Retinal pigment epithelial cell (primary cell): ENCODE measurements at regions not wholly inside any gene's neighbourhood (a gene's known extent, or its start where the extent isn't known, plus 50 kb on each side); places are given as distances from the start of the nearest gene placed in this dataset.

Source experiments
- DNase-seq: peaks from one replicate; pipeline ENCODE4 v3.0.0-alpha.2; 2010; ENCODE audit warnings: low read depth
- H3K4me3 ChIP-seq: 2 replicates; pipeline ENCODE4 v1.5.1; 2011; ENCODE audit warnings: mild to moderate bottlenecking, low read length, control low read depth, moderate library complexity
- CTCF ChIP-seq: conservative IDR thresholded peaks from 2 replicates; pipeline ENCODE4 v1.5.1; 2011; ENCODE audit warnings: low read depth, low read length, control low read depth, inconsistent platforms

- no peak for DNase-seq
- TF ChIP-seq CTCF, result no peak
Measured at GRCh38 chr4:37771771-37772170, 54.7 kb upstream of the PGM2 start.

GRCh38 chr4:37770016-37770415 lies 56.5 kb upstream of the PGM2 start:
- H3K4me3 ChIP-seq, result no peak overlapping the region
- DNase-seq, result peak; percentile 47
- TF ChIP-seq CTCF, result no peak

More at GRCh38 chr4:37771771-37772170, 54.7 kb upstream of the PGM2 start:
- no peak overlapping the region for H3K4me3 ChIP-seq

- no peak for TF ChIP-seq CTCF
- DNase-seq, result no peak
- H3K4me3 ChIP-seq, result no peak overlapping the region
Measured at GRCh38 chr4:37769391-37769989, 57.0 kb upstream of the PGM2 start.

GRCh38 chr4:37767546-37767945 lies 58.9 kb upstream of the PGM2 start:
- TF ChIP-seq CTCF, result no peak
- no peak overlapping the region for H3K4me3 ChIP-seq
- DNase-seq, result peak; percentile 55

- DNase-seq, result no peak
- no peak overlapping the region for H3K4me3 ChIP-seq
- TF ChIP-seq CTCF, result no peak
Measured at GRCh38 chr4:37767019-37767418, 59.5 kb upstream of the PGM2 start.

GRCh38 chr4:37765741-37766140 lies 60.7 kb upstream of the PGM2 start:
- no peak for DNase-seq
- H3K4me3 ChIP-seq, result no peak overlapping the region
- no peak for TF ChIP-seq CTCF

GRCh38 chr4:37763831-37764230 lies 62.7 kb upstream of the PGM2 start:
- TF ChIP-seq CTCF, result no peak

More at GRCh38 chr4:37763831-37764230, 62.7 kb upstream of the PGM2 start:
- no peak for DNase-seq
- no peak overlapping the region for H3K4me3 ChIP-seq
